ENCODE measurements at regions not wholly inside any gene's neighbourhood (a gene's known extent, or its start where the extent isn't known, plus 50 kb on each side); places are given as distances from the start of the nearest gene placed in this dataset.

DNA sequence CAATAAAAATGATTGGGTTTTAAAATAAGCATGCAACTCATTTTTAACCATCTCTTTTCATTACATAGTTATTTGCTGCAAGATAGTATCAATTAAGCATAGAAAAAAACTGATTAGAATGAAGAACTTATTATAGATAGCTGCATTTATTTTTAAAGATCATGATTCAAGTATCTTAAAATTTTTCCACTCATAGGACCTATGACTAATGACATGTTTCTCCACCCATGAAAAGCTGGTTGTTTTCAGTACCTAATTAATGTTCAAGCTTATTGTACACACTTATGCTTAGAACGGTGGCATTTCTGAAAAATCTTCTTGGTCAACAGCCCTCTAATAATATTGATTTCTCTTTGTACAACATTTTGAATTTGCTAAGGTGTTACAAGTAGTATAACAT, 193.5 kb upstream of the PITX2 start:
- TF ChIP-seq POLR2A (IDR thresholded peaks at IDR 0.05) (no peak), CTCF (IDR thresholded peaks at IDR 0.05) (no peak)
